Endodermal cell (in vitro differentiated cells): ENCODE measurements at regions not wholly inside any gene's neighbourhood (a gene's known extent, or its start where the extent isn't known, plus 50 kb on each side); places are given as distances from the start of the nearest gene placed in this dataset.
"Not testable (repeated sequence)": the region's sequence is repeated elsewhere in the genome, so short reads cannot be mapped to it uniquely, and the experiment has no call there.

Experiments
- DNase-seq: peaks from one replicate; pipeline ENCODE4 v3.0.0-alpha.2; 2017
- H3K27ac ChIP-seq: 2 replicates; pipeline ENCODE4 v1.5.1; 2013; ENCODE audit warnings: mild to moderate bottlenecking, low read depth, low read length, moderate library complexity
- H3K27me3 ChIP-seq: 2 replicates; pipeline ENCODE4 v1.6.1; 2013; ENCODE audit warnings: mild to moderate bottlenecking, low read length, moderate library complexity; ENCODE audit not compliant: insufficient read depth, control insufficient read depth, poor library complexity, severe bottlenecking
- H3K36me3 ChIP-seq: 2 replicates; pipeline ENCODE4 v1.7.0; 2013; ENCODE audit warnings: mild to moderate bottlenecking, low read length, moderate library complexity; ENCODE audit not compliant: control insufficient read depth, insufficient read depth
- H3K4me1 ChIP-seq: one replicate; pipeline ENCODE4 v1.7.0; 2013; ENCODE audit warnings: low read length; ENCODE audit not compliant: control insufficient read depth, insufficient read depth
- H3K4me3 ChIP-seq: 2 replicates; pipeline ENCODE4 v1.5.1; 2013; ENCODE audit warnings: mild to moderate bottlenecking, low read length, moderate library complexity
- H3K9ac ChIP-seq: 2 replicates; pipeline ENCODE4 v1.6.1; 2013; ENCODE audit warnings: mild to moderate bottlenecking, low read length, moderate library complexity; ENCODE audit not compliant: poor library complexity, severe bottlenecking; ENCODE audit errors: extremely low read depth
- H3K9me3 ChIP-seq: 2 replicates; pipeline ENCODE4 v1.6.1; 2013; ENCODE audit warnings: mild to moderate bottlenecking, low read length, moderate library complexity; ENCODE audit not compliant: control insufficient read depth
- H3K27ac Mint-ChIP-seq: 2 replicates; pipeline ENCODE4 v1.8.0; 2020; ENCODE audit warnings: mixed read lengths
- H3K27me3 Mint-ChIP-seq: 2 replicates; pipeline ENCODE4 v1.8.0; 2021; ENCODE audit warnings: mild to moderate bottlenecking, mixed read lengths; ENCODE audit not compliant: insufficient read depth
- H3K36me3 Mint-ChIP-seq: 2 replicates; pipeline ENCODE4 v1.8.0; 2020; ENCODE audit warnings: low read depth, mixed read lengths
- H3K4me1 Mint-ChIP-seq: 2 replicates; pipeline ENCODE4 v1.8.0; 2020; ENCODE audit warnings: mixed read lengths
- H3K4me3 Mint-ChIP-seq: 2 replicates; pipeline ENCODE4 v1.8.0; 2020; ENCODE audit warnings: mild to moderate bottlenecking, moderate library complexity, mixed read lengths
- H3K9me3 Mint-ChIP-seq: 2 replicates; pipeline ENCODE4 v1.8.0; 2020; ENCODE audit warnings: mild to moderate bottlenecking, mixed read lengths
- CTCF ChIP-seq: fragments of 200-600 bp; sonication (generic); conservative IDR thresholded peaks from 2 replicates; pipeline ENCODE4 v1.5.0; 2021; ENCODE audit warnings: antibody characterized with exemption, mild to moderate bottlenecking
- WGBS, 2 experiments: methylation state at CpG; one replicate each; pipeline versions ENCODE4 v1.1.5 to v1.1.7; 2013; ENCODE audit warnings: missing lambda C conversion rate in 2 of 2, mixed read lengths in 1 of 2; ENCODE audit not compliant: insufficient coverage in 1 of 2, insufficient read length in 1 of 2; 5-methylcytosine and 5-hydroxymethylcytosine counted together

DNA sequence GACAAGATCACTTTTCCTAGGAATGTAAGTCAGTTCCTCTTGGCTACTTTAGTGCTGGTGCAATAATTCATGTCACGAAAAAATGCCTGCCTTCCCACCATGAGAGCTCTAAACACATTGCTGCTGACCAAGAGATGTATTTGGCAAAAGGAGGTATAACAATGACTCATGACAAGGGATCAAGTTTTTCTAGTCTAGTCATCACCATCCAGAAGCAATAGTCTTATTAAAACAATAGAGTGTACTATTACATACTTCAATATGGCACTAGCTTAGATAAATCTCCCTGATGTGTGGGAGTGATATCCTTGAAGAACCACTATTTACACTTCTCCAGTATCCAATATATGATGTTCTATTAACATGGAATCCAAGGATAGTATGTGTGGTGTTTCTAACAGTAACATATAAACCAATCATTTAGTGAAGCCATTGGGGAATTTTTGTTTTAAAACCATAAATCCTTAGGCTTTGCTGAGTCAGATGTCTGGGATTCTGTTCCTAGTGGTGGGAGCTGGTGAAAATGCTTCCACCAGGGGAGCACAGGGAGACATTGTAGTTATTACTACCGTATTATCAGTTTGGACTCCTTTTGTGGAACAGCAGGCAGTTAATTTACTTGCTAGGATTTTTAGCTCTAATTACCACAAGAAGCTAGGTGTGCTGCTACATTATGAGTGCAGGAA lies 1387.5 kb downstream of the LRFN5 start:
- no peaks in the 10 kb centered on the region for H3K4me1 Mint-ChIP-seq
- H3K9me3 Mint-ChIP-seq = no peaks in the 10 kb centered on the region
- H3K36me3 Mint-ChIP-seq = no peaks in the 10 kb centered on the region
- no peaks in the 10 kb centered on the region for H3K27me3 ChIP-seq
- no peaks in the 10 kb centered on the region for H3K4me1 ChIP-seq
- DNase-seq = no peak
- H3K27ac ChIP-seq = no peak overlapping the region
- H3K4me3 ChIP-seq = no peak overlapping the region
- no peaks in the 10 kb centered on the region for H3K36me3 ChIP-seq
- no peak overlapping the region for H3K9ac ChIP-seq
- H3K4me3 Mint-ChIP-seq = no peak overlapping the region
- no peak for TF ChIP-seq CTCF
- no peak overlapping the region for H3K27ac Mint-ChIP-seq
- no peaks in the 10 kb centered on the region for H3K9me3 ChIP-seq
- whole genome bisulfite sequencing, 2 experiments = 82 to 88% methylated on average over 1 to 2 of the region's 2 CpGs
- no peaks in the 10 kb centered on the region for H3K27me3 Mint-ChIP-seq

DNA sequence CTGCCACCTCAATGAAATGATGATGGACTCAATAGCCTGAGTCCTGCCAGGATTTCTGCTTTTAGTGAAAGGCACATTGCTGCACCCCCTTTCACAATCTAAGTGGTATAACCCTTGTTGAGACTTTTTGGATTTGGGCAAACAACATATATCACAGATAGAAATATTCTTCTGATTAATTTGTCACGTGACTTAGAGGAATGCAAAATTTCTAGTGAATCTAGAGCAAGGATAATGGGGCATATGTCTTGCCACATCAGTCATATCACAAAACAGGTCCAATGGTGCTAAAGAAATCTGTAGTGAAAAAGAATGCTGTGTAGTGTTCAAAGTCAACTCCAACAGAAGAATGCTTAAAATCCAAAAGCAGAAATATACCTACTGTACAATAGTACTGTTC lies 1386.3 kb downstream of the LRFN5 start:
- Histone ChIP-seq H3K4me3 (no peak overlapping the region), H3K4me1 (no peaks in the 10 kb centered on the region), H3K27me3 (no peaks in the 10 kb centered on the region), H3K9ac (no peak overlapping the region), H3K9me3 (no peaks in the 10 kb centered on the region), H3K36me3 (no peaks in the 10 kb centered on the region), H3K27ac (no peak overlapping the region)
- DNase-seq = no peak
- Mint-ChIP-seq H3K4me1 (no peaks in the 10 kb centered on the region), H3K36me3 (no peaks in the 10 kb centered on the region), H3K27ac (no peak overlapping the region), H3K4me3 (no peak overlapping the region), H3K27me3 (no peaks in the 10 kb centered on the region), H3K9me3 (no peaks in the 10 kb centered on the region)
- 100% methylated on average over 1 of the region's 1 CpG; no CpG with 5 or more reads in 1 of the 2 experiments for WGBS, 2 experiments
- TF ChIP-seq CTCF = no peak

- Histone ChIP-seq H3K36me3 (no peaks in the 10 kb centered on the region), H3K4me3 (no peak overlapping the region), H3K9me3 (peaks cover 10% of the 10 kb centered on the region), H3K9ac (no peak overlapping the region), H3K27ac (no peak overlapping the region), H3K4me1 (no peaks in the 10 kb centered on the region), H3K27me3 (no peaks in the 10 kb centered on the region)
- TF ChIP-seq CTCF = no peak
- peaks cover 26% of the 10 kb centered on the region for H3K9me3 Mint-ChIP-seq
- DNase-seq = peak; percentile 53
- H3K36me3 Mint-ChIP-seq = no peaks in the 10 kb centered on the region
- WGBS, 2 experiments = 92 to 100% methylated on average over 1 of the region's 1 CpG
- H3K27ac Mint-ChIP-seq = no peak overlapping the region
- no peaks in the 10 kb centered on the region for H3K4me1 Mint-ChIP-seq
- no peak overlapping the region for H3K4me3 Mint-ChIP-seq
- H3K27me3 Mint-ChIP-seq = no peaks in the 10 kb centered on the region
These were observed 1373.7 kb downstream of the LRFN5 start for GRCh38 chr14:42980419-42980818.

- not testable (repeated sequence) for DNase-seq, H3K27ac Mint-ChIP-seq, H3K36me3 ChIP-seq, H3K36me3 Mint-ChIP-seq, H3K27ac ChIP-seq, H3K27me3 ChIP-seq, H3K4me1 ChIP-seq, H3K4me1 Mint-ChIP-seq, H3K27me3 Mint-ChIP-seq, H3K4me3 Mint-ChIP-seq, H3K9me3 ChIP-seq, H3K4me3 ChIP-seq, H3K9ac ChIP-seq
- peaks cover 25% of the 10 kb centered on the region for H3K9me3 Mint-ChIP-seq
- 90 to 100% methylated on average over 4 to 20 of the region's 21 CpGs for WGBS, 2 experiments
These were observed 1366.5 kb downstream of the LRFN5 start for GRCh38 chr14:42973171-42973570.
